Neural cell (in vitro differentiated cells): ENCODE measurements at regions not wholly inside any gene's neighbourhood (a gene's known extent, or its start where the extent isn't known, plus 50 kb on each side); places are given as distances from the start of the nearest gene placed in this dataset.

Source experiments
- EP300 ChIP-seq: fragments of 450-650 bp; conservative IDR thresholded peaks from 2 replicates; pipeline ENCODE4 v1.6.1; 2014; ENCODE audit warnings: antibody characterized with exemption, mild to moderate bottlenecking, moderate library complexity; ENCODE audit not compliant: poor library complexity, severe bottlenecking
- EZH2 ChIP-seq: fragments of 200-600, 300-800 bp; shearing (Covaris generic), sonication (generic); IDR thresholded peaks from 2 replicates; pipeline ENCODE4 v1.6.1; 2014; ENCODE audit warnings: antibody characterized with exemption, low read length, borderline replicate concordance, mild to moderate bottlenecking; ENCODE audit not compliant: insufficient read depth, poor library complexity, severe bottlenecking
- MXI1 ChIP-seq: fragments of 450-650 bp; conservative IDR thresholded peaks from 2 replicates; pipeline ENCODE4 v1.6.1; 2014; ENCODE audit warnings: antibody characterized with exemption, mild to moderate bottlenecking; ENCODE audit not compliant: poor library complexity, severe bottlenecking
- POLR2AphosphoS5 ChIP-seq: IDR thresholded peaks from 2 replicates; pipeline ENCODE4 v1.6.1; 2012
- TAF1 ChIP-seq: IDR thresholded peaks from 2 replicates; pipeline ENCODE4 v1.6.1; 2012; ENCODE audit warnings: low read depth
- TF ChIP-seq, protein P1 (sequence below): fragments of 450-650 bp; IDR thresholded peaks from 2 replicates; pipeline ENCODE4 v1.5.1; 2014; ENCODE audit warnings: antibody characterized with exemption, mild to moderate bottlenecking, moderate library complexity; ENCODE audit not compliant: poor library complexity, severe bottlenecking

DNA sequence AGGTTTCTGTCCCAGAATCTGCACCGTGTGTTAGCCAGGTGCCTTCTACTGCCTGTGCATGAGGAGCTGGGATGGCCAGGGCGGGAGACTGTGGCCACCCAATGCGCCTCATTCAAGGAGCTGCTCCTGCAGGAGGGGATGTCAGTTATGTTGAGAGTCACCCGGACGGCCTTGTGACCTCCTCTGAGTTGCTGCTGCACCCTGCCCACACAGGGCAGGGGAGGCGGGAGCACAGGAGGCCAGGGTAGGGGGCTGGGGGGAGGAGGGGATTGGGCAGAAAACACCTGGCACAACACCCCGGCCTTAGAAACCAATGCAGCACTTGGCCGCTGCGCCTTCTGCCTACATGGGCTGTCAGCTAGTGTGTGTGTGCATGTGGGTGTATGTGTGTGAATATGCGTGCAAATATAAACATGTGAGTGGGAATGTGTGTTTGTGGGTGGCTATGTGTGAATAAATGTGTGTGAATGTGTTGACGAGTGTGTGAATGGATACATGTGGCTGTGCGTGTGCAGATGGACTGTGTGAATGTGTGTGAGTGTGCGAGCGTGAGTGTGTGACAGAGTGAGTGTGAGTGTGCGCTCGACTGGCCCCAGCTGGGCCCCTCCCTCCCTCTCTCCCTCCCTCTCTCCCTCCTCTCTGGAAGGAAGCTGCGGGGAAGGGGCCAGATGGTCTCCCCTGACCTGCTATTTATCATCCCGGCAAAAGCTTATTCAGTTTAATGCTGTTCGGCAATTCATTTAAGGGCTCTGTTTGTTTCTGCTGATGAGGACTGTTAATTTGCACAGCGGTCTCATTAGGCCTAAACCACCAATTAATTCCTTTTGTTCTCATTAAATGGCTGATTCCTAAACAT lies 106.9 kb downstream of the TLE3 start:
- TF ChIP-seq, protein P1, sequence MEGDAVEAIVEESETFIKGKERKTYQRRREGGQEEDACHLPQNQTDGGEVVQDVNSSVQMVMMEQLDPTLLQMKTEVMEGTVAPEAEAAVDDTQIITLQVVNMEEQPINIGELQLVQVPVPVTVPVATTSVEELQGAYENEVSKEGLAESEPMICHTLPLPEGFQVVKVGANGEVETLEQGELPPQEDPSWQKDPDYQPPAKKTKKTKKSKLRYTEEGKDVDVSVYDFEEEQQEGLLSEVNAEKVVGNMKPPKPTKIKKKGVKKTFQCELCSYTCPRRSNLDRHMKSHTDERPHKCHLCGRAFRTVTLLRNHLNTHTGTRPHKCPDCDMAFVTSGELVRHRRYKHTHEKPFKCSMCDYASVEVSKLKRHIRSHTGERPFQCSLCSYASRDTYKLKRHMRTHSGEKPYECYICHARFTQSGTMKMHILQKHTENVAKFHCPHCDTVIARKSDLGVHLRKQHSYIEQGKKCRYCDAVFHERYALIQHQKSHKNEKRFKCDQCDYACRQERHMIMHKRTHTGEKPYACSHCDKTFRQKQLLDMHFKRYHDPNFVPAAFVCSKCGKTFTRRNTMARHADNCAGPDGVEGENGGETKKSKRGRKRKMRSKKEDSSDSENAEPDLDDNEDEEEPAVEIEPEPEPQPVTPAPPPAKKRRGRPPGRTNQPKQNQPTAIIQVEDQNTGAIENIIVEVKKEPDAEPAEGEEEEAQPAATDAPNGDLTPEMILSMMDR, result no peak
- TF ChIP-seq TAF1, result no peak
- TF ChIP-seq POLR2AphosphoS5, result no peak
- no peak for TF ChIP-seq EZH2
- TF ChIP-seq MXI1, result no peak
- TF ChIP-seq EP300, result no peak
